K562 (cell line): ENCODE measurements at regions not wholly inside any gene's neighbourhood (a gene's known extent, or its start where the extent isn't known, plus 50 kb on each side); places are given as distances from the start of the nearest gene placed in this dataset.

ENCODE experiments used
- CEBPG ChIP-seq, 3 experiments: fragments of 200-800 bp in 1 of 3; sonication (Bioruptor generic) in 1 of 3; sonication (generic) in 1 of 3; formaldehyde crosslinking in 1 of 3; IDR thresholded peaks in 2 of 3; conservative IDR thresholded peaks in 1 of 3; 2 replicates each; pipeline versions ENCODE4 v1.6.1 to v1.8.0; 2016 to 2022; ENCODE audit warnings: missing compliant biosample characterization in 2 of 3, missing genetic modification characterization in 2 of 3, mild to moderate bottlenecking in 1 of 3, missing genetic modification reagents in 1 of 3
- CTCF ChIP-seq, 3 experiments: IDR thresholded peaks in 2 of 3; conservative IDR thresholded peaks in 1 of 3; 2 replicates each; pipeline ENCODE4 v1.5.1; 2011 to 2012; ENCODE audit warnings: low read length in 3 of 3, mild to moderate bottlenecking in 3 of 3, control low read depth in 2 of 3, improper control_type of control experiment in 1 of 3, inconsistent platforms in 1 of 3, low read depth in 1 of 3, mixed read lengths in 1 of 3, moderate library complexity in 1 of 3; ENCODE audit not compliant: insufficient read depth in 2 of 3
- E2F6 ChIP-seq, 2 experiments: IDR thresholded peaks; 2 replicates each; pipeline ENCODE4 v1.6.1; 2011; ENCODE audit warnings: borderline replicate concordance in 1 of 2, control low read depth in 1 of 2, low read depth in 1 of 2, low read length in 1 of 2, mild to moderate bottlenecking in 1 of 2, mixed read lengths in 1 of 2, moderate library complexity in 1 of 2; ENCODE audit not compliant: insufficient read depth in 1 of 2, insufficient read length in 1 of 2, poor library complexity in 1 of 2, severe bottlenecking in 1 of 2; ENCODE audit errors: extremely low read depth in 1 of 2
- MAX ChIP-seq: sonication (generic); formaldehyde crosslinking; IDR thresholded peaks from 2 replicates; pipeline ENCODE4 v1.9.0; 2022; ENCODE audit warnings: mild to moderate bottlenecking, missing genetic modification reagents
- PTBP1 ChIP-seq: fragments of 200-400 bp; formaldehyde crosslinking; IDR thresholded peaks from 2 replicates; pipeline ENCODE4 v1.6.1; 2017; ENCODE audit warnings: low read depth, low read length
- SIN3A ChIP-seq, 2 experiments: fragments of 150-350 bp in 1 of 2; IDR thresholded peaks; 2 replicates each; pipeline ENCODE4 v1.6.1; 2011 to 2016; ENCODE audit warnings: borderline replicate concordance in 2 of 2, low read depth in 2 of 2, low read length in 2 of 2, mild to moderate bottlenecking in 2 of 2, moderate library complexity in 2 of 2; ENCODE audit not compliant: control insufficient read depth in 1 of 2
- ZBTB1 ChIP-seq: sonication (generic); formaldehyde crosslinking; IDR thresholded peaks from 2 replicates; pipeline ENCODE4 v1.8.1; 2023; ENCODE audit warnings: missing genetic modification reagents, low read depth, mild to moderate bottlenecking, borderline replicate concordance
- ZBTB49 ChIP-seq: sonication (generic); formaldehyde crosslinking; IDR thresholded peaks from 2 replicates; pipeline ENCODE4 v1.8.0; 2022; ENCODE audit warnings: missing genetic modification reagents, mild to moderate bottlenecking, borderline replicate concordance
- ZC3H8 ChIP-seq: fragments of 450-650 bp; IDR thresholded peaks from 2 replicates; pipeline ENCODE4 v1.6.1; 2017
- ZNF232 ChIP-seq: sonication (generic); formaldehyde crosslinking; IDR thresholded peaks from 2 replicates; pipeline ENCODE4 v1.8.0; 2022; ENCODE audit warnings: mild to moderate bottlenecking, missing genetic modification reagents
- ZNF274 ChIP-seq: IDR thresholded peaks from 2 replicates; pipeline ENCODE4 v1.6.1; 2011; ENCODE audit warnings: low read depth, mild to moderate bottlenecking, low read length, moderate library complexity, borderline replicate concordance

GRCh38 chr10:33038672-33039071, 80.6 kb upstream of the ITGB1 start:
- TF ChIP-seq ZBTB1 (CRISPR knock-in tag) (no peak), ZNF274 (no peak), MAX (CRISPR knock-in tag) (no peak), E2F6 (IDR thresholded peaks at IDR 0.05; ENCODE audit: borderline replicate concordance in 1 of 2, extremely low read depth in 1 of 2, insufficient read depth in 1 of 2, insufficient read length in 1 of 2, low read depth in 1 of 2, low read length in 1 of 2, poor library complexity in 1 of 2, severe bottlenecking in 1 of 2) (no peak), PTBP1 (no peak), SIN3A (IDR thresholded peaks at IDR 0.05; ENCODE audit: borderline replicate concordance in 2 of 2, control insufficient read depth in 1 of 2, low read depth in 2 of 2, low read length in 2 of 2) (no peak), CTCF (IDR thresholded peaks at IDR 0.05 in 2 of 3, conservative IDR thresholded peaks at IDR 0.05 in 1 of 3; ENCODE audit: insufficient read depth in 2 of 3, low read depth in 1 of 3, low read length in 3 of 3) (no peak), ZC3H8 (no peak), CEBPG (CRISPR knock-in tag; IDR thresholded peaks at IDR 0.05) (no peak), CEBPG (tag; conservative IDR thresholded peaks at IDR 0.05 in 1 of 2, IDR thresholded peaks at IDR 0.05 in 1 of 2) (no peak), ZBTB49 (CRISPR knock-in tag) (no peak), ZNF232 (CRISPR knock-in tag) (no peak)
